ENCODE measurements at regions not wholly inside any gene's neighbourhood (a gene's known extent, or its start where the extent isn't known, plus 50 kb on each side); places are given as distances from the start of the nearest gene placed in this dataset. TPM values are rescaled to one million over a fixed set of nuclear protein-coding genes. Genes with fewer than 3 reads are reported as not detected.

DNA sequence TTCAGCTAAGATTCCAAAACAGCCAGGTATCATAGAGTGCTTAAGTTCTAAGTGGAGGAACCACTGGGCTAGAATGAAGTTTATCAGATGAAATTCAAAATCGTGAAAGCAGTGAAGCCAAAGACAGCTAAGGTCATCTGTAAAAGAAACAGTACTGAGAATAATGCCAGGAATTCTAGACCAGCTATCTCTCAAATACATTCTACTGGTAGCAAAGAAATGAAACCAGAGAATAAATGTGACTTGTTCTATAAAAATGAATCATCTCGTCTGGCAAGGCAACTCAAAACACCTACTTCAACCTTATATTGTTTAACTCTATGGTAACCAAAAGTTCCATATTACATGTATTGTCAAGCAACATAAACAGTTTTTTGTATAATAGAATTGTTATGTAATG is 51.3 kb upstream of the RGMB start:
- Mint-ChIP-seq H3K27ac (no peak overlapping the region), H3K27me3 (ENCODE audit: low read depth in 3 of 3) (no peaks in the 10 kb centered on the region), H3K9me3 (peaks cover 0 to 5% (median 3%) of the 10 kb centered on the region in 7 donors), H3K36me3 (no peaks in the 10 kb centered on the region), H3K4me3 (no peak overlapping the region), H3K4me1 (no peaks in the 10 kb centered on the region)
- intact Hi-C loops (cut with micrococcal nuclease), result no loop called here
- H2AFZ ChIP-seq (ENCODE audit: insufficient read depth, low read depth, low read length, poor library complexity, severe bottlenecking), result no peak overlapping the region
- H3K4me1 ChIP-seq (ENCODE audit: control insufficient read depth in 1 of 2, insufficient read depth in 2 of 2, low read length in 2 of 2), result no peaks in the 10 kb centered on the region
- H3K36me3 ChIP-seq (replicated peaks in 1 of 2; ENCODE audit: control insufficient read depth in 1 of 2, insufficient read depth in 2 of 2, low read length in 2 of 2), result no peaks in the 10 kb centered on the region
- no peak overlapping the region for H3K4me2 ChIP-seq (replicated peaks; ENCODE audit: extremely low read depth, low read length, poor library complexity, severe bottlenecking)
- WGBS (ENCODE audit: insufficient coverage), result 80% methylated on average over 1 of the region's 2 CpGs
- H3K4me3 ChIP-seq (replicated peaks in 1 of 3; ENCODE audit: low read depth in 2 of 3, low read length in 3 of 3), result no peak overlapping the region
- no peak overlapping the region for H3K27ac ChIP-seq (ENCODE audit: low read depth in 1 of 2, low read length in 2 of 2)
- no peaks in the 10 kb centered on the region for H3K27me3 ChIP-seq (ENCODE audit: control insufficient read depth in 2 of 2, insufficient read depth in 2 of 2, low read length in 2 of 2)
- no peaks in the 10 kb centered on the region for H4K20me1 ChIP-seq (ENCODE audit: insufficient read depth, low read length)
- no peak for DNase-seq
- no peaks in the 10 kb centered on the region for H3K79me2 ChIP-seq (ENCODE audit: insufficient read depth, low read length)
- H3K9ac ChIP-seq (ENCODE audit: insufficient read depth, low read length, poor library complexity, severe bottlenecking), result no peak overlapping the region
- no peaks in the 10 kb centered on the region for H3K9me3 ChIP-seq (replicated peaks in 1 of 2; ENCODE audit: control insufficient read depth in 1 of 2, insufficient read depth in 1 of 2, low read length in 2 of 2)
- TF ChIP-seq, protein P1, sequence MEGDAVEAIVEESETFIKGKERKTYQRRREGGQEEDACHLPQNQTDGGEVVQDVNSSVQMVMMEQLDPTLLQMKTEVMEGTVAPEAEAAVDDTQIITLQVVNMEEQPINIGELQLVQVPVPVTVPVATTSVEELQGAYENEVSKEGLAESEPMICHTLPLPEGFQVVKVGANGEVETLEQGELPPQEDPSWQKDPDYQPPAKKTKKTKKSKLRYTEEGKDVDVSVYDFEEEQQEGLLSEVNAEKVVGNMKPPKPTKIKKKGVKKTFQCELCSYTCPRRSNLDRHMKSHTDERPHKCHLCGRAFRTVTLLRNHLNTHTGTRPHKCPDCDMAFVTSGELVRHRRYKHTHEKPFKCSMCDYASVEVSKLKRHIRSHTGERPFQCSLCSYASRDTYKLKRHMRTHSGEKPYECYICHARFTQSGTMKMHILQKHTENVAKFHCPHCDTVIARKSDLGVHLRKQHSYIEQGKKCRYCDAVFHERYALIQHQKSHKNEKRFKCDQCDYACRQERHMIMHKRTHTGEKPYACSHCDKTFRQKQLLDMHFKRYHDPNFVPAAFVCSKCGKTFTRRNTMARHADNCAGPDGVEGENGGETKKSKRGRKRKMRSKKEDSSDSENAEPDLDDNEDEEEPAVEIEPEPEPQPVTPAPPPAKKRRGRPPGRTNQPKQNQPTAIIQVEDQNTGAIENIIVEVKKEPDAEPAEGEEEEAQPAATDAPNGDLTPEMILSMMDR (IDR thresholded peaks at IDR 0.05), result no peak

DNA sequence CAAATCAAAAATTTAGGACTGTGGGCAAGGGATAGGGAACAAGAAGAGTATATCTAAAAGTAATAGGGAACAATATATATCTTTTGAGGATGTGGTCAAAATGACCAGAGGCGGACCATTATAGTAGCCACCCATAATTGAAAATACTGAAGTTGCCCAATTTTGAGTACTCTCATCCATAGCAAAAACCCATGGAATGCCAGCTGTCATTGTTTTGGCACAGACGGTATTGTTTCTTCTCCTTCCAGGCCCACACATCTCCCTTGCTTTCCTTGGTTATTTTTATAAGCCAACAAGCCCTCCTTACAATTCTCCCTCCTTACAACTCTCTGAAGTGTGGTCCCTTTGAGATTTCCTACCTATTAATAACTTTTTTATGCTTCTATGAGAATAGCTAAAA is 50.4 kb upstream of the RGMB start:
- H3K9ac ChIP-seq (ENCODE audit: insufficient read depth, low read length, poor library complexity, severe bottlenecking), result no peak overlapping the region
- Mint-ChIP-seq H3K27me3 (ENCODE audit: low read depth in 3 of 3) (no peaks in the 10 kb centered on the region), H3K36me3 (no peaks in the 10 kb centered on the region), H3K9me3 (peaks cover 0 to 5% (median 3%) of the 10 kb centered on the region in 7 donors), H3K4me3 (no peak overlapping the region), H3K4me1 (no peaks in the 10 kb centered on the region), H3K27ac (no peak overlapping the region)
- no peaks in the 10 kb centered on the region for H4K20me1 ChIP-seq (ENCODE audit: insufficient read depth, low read length)
- no peak overlapping the region for H3K4me2 ChIP-seq (replicated peaks; ENCODE audit: extremely low read depth, low read length, poor library complexity, severe bottlenecking)
- H3K36me3 ChIP-seq (replicated peaks in 1 of 2; ENCODE audit: control insufficient read depth in 1 of 2, insufficient read depth in 2 of 2, low read length in 2 of 2), result no peaks in the 10 kb centered on the region
- TF ChIP-seq, protein P1 (IDR thresholded peaks at IDR 0.05), result no peak
- intact Hi-C loops (cut with micrococcal nuclease), result no loop called here
- WGBS (ENCODE audit: insufficient coverage), result 93% methylated on average over 2 of the region's 2 CpGs
- no peaks in the 10 kb centered on the region for H3K27me3 ChIP-seq (ENCODE audit: control insufficient read depth in 2 of 2, insufficient read depth in 2 of 2, low read length in 2 of 2)
- no peaks in the 10 kb centered on the region for H3K79me2 ChIP-seq (ENCODE audit: insufficient read depth, low read length)
- DNase-seq, result no peak
- no peaks in the 10 kb centered on the region for H3K9me3 ChIP-seq (replicated peaks in 1 of 2; ENCODE audit: control insufficient read depth in 1 of 2, insufficient read depth in 1 of 2, low read length in 2 of 2)
- H3K4me3 ChIP-seq (replicated peaks in 1 of 3; ENCODE audit: low read depth in 2 of 3, low read length in 3 of 3), result no peak overlapping the region
- no peaks in the 10 kb centered on the region for H3K4me1 ChIP-seq (ENCODE audit: control insufficient read depth in 1 of 2, insufficient read depth in 2 of 2, low read length in 2 of 2)
- H2AFZ ChIP-seq (ENCODE audit: insufficient read depth, low read depth, low read length, poor library complexity, severe bottlenecking), result no peak overlapping the region
- H3K27ac ChIP-seq (ENCODE audit: low read depth in 1 of 2, low read length in 2 of 2), result no peak overlapping the region

Small RNAs in the stretch of these regions (small RNA-seq; reads per million reads assigned to genes)
- gene AC008834.1 (ENCODE audit: insufficient read length, low read depth), result not detected
- gene AC074133.1 (ENCODE audit: insufficient read length, low read depth), result not detected
- gene MRPS35P2 (ENCODE audit: insufficient read length, low read depth), result not detected
